Prostate gland (tissue), 2 donors: ENCODE measurements at regions not wholly inside any gene's neighbourhood (a gene's known extent, or its start where the extent isn't known, plus 50 kb on each side); places are given as distances from the start of the nearest gene placed in this dataset.

ENCODE experiments used
- CTCF ChIP-seq, 4 experiments: fragments of 200-600 bp in 2 of 4; fragments of 450-650 bp in 2 of 4; sonication (generic) in 2 of 4; IDR thresholded peaks; 1 replicate in 3 of 4; 2 replicates in 1 of 4; pipeline ENCODE4 v1.5.1; 2016 to 2019; ENCODE audit warnings: antibody characterized with exemption in 4 of 4, mild to moderate bottlenecking in 2 of 4, moderate library complexity in 2 of 4
- POLR2A ChIP-seq: fragments of 450-650 bp; IDR thresholded peaks from one replicate; pipeline ENCODE4 v1.6.1; 2016; ENCODE audit warnings: antibody characterized with exemption, mild to moderate bottlenecking

- TF ChIP-seq POLR2A = no peak
- no peak for TF ChIP-seq CTCF (IDR thresholded peaks at IDR 0.05)
Observed at GRCh38 chr1:94686882-94687281, 133.3 kb upstream of the SLC44A3 start.
